NK-92 treated with Interleukin-12 subunit alpha and Interleukin-12 subunit beta, amount 100 ng/mL, for 24 hours (cell line): ENCODE measurements at regions not wholly inside any gene's neighbourhood (a gene's known extent, or its start where the extent isn't known, plus 50 kb on each side); places are given as distances from the start of the nearest gene placed in this dataset.

Experiments used
- DNase-seq: peaks from one replicate; lab custom pipeline; 2025; lab: John Stamatoyannopoulos, UW

DNA sequence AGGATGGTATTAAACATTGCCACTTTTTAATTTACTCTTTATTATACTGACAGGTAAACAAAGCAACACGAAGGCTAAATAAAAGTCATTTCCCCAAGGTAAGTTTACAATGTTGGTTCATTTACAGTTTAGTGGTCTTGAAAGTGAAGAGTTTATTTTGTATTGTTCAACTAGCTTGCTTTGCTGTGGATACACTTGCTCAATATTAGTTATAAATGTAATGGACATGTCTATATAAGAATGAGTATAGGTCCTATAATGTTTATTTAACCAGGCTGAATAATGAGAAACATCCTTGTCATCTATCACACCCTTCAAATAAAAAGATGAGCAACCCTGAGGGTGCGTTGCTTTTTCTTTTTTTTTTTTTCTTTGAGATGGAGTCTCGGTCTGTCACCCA, 1129.4 kb downstream of the TSN start:
- no peak for DNase-seq

DNA sequence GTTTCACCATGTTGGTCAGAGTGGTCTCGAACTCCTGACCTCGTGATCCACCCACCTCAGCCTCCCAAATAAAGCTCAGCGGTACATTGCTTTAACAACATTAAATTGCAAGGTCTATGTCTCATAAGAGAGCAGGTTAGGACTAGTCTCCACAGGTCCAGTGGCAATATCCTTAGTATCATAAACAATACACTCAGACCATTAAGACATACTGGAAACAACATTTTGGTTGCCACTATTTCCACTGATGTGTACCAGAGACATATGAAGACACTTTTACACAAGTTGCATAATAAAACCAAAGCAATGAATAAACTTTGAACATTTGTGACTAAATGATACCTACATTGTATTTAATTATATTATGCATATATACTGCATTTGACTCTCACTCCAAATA, 1130.0 kb downstream of the TSN start:
- no peak for DNase-seq

DNA sequence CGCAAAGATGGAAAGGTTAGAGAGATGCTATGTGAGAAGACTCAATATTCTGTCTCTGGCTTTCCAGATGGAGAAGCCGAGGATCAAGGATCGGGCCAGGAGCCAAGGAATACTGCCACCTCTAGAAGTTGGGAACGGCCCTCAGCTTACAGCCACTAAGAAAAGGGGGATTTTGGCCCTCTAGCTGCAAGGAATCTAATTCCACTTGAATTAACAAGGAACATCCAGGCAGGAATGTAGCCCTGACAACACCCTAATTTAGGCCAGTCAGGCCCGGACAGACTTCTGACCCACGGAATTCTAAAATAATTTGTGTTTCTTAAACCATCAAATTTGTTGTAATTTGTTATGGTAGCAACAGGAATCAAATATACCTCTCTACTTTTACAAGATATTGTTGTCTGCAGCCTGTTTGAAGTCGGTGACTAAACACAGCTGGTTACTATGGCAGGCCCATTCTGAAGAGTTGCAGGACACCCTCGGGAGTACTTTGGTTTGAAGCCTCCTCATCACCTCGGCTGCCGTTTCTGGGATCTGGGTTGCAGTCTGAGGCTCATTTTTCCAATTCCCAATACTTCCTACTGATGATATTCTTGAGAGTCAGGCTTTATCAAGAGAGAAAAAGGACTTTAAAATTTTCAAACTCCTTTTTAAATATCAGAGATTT, 1131.2 kb downstream of the TSN start:
- no peak for DNase-seq

DNA sequence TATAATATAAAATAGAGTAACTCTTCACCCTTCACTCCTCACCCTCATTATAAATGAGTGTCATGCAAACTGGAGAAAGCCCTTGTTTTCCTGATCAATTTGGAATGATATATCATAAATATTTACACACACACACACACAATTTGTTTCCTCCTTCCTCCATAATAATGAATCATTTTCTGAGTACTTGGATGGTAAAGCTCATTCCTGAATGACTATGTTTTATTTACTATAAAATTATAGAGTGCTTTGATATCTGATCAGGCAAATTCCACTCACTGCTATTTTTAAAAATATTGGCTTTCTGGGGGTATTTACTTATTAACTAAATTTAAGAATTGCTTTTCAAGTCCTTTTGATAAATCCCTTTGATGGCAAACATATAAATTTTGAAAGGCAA, 1125.5 kb upstream of the CNTNAP5 start:
- no peak for DNase-seq

DNA sequence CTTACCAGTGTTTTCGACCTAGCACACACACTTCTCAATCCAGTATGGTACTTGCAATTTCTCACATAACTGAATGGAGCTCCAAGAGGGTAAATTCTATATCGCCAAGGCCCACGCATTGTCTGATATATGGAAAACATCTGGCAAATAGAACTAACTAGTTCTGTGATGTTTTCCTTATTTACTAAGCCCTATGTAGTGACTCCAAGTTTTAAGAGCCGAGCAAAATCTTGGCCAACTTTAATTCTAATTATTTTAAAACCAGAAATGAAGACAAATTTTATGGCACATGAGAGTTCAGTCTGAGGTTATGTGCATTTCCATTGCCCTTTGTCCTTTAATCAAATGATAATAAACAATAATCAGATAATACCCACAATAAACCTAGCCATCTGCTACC, 1119.7 kb upstream of the CNTNAP5 start:
- DNase-seq = no peak

DNA sequence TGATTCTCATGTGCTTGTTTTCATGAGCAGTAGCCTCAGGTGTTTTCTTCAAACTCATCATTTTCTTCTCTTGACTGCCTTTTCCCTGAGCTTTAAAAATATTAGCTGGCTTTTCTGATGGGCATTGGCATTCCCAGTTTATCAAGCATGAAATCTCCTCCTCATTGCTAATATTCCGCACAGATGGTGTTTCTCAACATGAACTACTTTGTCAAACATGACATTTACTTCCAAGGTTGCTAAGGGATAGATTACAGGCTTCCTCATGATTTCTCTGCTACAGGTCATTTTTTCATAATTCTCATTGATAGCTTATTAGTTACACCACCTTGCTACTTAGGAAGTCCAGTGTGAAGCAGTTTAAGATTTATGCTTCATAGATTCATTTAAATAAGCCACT, 1116.9 kb upstream of the CNTNAP5 start:
- no peak for DNase-seq

DNA sequence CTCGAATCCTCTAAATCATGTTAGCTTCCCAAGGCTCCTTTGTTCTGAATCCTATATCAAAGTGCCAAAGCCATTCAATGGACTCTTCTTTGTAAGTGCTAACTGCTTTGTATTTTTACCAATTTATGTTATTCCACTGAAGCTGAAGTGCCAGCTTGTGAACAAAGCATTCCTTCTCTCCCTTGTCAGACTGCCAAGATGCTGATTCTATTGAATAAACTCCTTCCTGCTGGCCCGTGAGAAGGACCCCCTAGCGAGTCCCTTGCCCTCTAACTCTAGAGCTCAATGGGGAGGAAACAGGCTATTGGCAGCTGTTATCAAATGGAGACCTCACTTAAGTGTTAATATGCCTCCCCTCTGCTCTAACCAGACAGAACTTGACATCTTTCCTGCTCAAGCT, 1097.9 kb upstream of the CNTNAP5 start:
- DNase-seq = no peak

DNA sequence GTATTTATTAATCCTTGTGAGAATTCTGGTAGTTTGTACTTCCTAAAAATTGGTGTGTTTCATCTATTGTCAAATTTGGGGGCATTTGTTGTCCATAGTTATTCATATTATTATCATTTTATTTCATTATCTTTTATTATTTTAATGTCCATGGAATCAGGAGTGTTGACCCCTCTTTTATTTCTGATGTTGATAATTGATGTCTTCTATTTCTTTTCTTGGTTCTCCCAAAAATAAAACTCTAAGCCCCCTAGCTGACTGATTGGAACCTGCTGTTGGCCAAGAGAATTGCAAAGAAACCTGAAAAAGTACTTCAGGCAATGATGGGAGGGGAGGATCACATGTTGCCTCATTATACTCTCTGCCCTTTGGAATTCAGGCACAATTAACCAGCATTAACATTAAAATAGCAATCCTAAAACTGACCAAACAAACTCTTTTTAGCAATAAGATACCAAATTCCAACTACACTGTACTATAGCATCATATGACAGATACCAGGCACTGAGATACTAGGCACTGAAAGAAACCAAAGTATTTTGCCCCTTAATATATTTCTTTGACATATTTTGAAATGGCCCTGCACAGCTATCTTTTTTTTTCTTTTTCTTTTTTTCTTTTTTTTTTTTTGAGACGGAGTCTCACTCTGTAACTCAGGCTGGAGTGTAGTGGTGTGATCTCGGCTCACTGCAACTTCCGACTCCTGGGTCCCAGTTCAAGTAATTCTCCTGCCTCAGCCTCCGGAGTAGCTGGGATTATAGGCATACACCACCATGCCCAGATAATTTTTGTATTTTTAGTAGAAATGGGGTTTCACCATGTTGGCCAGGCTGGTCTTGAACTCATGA, 1097.2 kb upstream of the CNTNAP5 start:
- DNase-seq = no peak

DNA sequence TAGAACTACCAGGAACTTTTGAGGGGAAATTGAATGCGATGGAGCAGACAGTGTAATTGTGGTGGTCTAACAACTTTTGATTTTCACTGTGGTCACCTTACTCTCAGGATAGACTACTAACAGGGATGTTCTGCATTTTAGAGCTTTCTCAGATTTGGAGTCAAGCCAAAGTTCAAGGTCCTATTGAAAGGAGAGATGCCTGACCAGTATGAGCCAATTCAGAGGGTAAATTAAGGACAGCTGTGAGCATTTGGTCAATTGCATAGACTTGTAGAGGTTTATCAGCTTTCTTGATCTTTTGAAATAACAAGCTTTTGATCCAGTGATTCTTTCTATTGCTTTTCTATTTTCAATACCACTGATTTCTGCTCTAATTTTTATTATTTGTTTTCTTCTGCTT, 1095.7 kb upstream of the CNTNAP5 start:
- no peak for DNase-seq

DNA sequence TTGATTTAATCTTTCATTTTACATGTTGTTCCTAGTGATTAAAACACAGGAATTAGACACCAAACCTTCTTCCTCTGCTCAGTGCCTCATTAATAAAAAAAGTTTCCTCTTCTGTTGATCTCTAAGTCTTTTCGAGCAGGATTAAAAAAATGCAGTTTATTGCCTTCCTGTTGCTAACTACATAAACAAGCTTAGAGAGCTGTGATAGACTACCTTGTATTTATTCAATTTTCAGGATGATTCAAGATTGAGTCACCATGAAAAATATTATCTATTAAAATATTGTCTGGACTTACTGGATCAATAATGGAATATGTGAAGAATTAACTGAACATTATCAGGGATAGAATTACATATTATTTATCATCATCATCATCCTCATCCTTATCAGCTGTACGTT, 1089.6 kb upstream of the CNTNAP5 start:
- no peak for DNase-seq

DNA sequence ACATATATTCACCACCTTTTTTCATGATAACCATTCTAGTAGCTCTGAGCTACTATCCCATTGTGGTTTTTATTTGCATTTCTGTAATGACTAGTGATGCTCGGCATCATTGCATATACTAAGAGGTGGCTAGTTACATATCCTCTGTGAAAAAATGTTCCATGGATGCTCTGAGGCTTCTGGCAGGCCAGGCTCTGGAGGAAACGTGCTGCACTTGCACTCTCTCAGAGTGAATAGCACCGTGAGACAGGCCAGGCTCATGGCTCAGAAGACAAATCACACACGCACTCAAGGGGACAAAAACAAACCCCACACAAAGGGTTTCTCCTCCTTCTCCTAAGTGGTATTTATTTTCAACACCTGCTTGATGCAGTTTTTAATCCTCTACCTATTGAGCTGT, 1085.3 kb upstream of the CNTNAP5 start:
- no peak for DNase-seq

DNA sequence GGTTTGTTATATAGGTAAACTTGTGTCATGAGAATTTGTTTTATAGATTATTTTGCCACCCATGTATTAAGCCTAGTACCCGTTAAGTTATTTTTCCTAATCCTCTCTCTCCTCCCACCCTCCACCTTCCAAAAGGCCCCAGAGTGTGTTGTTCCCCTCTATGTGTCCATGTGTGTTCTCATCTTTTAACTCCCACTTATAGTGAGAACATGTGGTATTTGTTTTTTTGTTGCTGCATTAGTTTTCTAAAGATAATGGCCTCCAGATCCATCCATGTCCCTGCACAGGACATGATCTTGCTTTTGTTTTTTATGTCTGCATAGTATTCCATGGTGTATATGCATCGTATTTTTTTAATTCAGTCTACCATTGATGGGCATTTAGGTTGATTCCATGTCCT, 1075.6 kb upstream of the CNTNAP5 start:
- no peak for DNase-seq

DNA sequence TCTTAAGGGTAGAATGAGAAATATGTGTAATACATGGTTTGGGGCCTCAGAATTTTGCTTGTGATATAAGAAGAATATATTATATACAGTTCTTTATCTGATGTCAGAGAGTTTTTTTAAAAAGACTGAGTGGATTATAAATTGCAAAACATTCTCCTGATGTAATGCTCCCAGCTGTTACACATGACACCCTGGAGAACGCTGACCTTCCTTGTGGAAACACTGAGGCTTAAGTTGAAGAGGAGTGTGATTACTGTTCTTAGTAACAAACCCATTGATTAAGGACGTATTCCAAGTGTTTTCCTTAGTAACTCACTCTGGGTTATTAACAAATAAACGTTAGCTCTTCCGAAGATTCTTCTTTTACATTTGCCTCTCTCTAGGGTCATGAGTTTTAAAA, 1069.3 kb upstream of the CNTNAP5 start:
- no peak for DNase-seq

DNA sequence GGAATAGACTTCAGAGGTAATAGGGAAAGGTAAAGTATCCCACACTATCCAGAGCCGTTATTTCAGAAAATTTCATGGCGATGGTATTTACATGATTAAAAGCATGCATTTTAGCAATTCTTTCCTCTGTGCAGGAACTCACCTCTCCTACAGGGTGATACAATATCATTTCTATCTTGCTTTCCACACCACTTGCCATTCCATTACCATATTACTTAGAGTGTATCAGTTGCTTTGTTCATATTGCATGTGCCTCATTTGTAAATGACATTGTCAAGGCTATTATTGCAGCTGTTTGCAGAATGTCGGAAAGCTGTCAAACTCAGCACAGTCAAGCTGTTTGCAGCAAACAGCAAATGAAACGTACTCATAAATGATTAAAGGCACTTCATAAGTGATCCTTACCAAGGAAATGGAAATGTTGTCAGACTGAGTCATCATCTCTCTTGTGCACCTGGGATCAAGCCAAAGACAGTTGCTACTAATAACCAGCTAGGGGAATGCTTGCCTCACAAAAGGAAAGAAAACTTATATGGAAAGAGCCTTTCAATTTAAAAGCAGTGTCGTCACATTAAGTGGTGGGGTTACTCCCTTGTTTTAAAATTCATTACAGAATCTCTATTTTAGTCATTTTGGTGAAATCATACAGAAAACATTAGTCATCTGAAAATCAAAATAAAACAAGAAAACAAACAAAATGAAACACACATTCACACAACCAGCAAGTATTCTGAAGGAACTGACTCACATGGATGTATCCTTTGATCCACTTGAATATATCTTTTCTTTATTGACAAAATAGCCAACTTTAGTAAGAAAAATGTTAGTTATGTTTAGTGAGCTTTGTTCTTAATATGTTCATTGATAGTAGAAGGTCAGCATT, 1064.1 kb upstream of the CNTNAP5 start:
- DNase-seq = no peak

DNA sequence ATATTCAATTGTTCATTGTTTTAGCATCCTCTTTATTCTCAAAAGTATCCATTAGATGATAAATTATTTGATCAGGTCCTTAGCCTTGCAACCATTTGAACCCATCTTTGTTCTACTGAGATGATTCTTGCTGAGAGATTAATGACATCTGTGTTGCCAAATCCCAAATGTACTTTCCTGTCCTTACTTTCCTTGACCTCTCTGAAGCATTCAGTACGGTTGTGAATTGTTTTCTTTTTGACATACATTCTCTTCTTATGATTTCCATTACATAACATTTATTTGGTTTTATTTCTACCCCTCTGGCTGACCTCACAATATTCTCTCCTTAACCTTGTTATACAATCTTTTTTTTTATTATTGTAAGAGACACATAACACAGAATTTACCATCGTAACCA, 1058.6 kb upstream of the CNTNAP5 start:
- DNase-seq = no peak

DNA sequence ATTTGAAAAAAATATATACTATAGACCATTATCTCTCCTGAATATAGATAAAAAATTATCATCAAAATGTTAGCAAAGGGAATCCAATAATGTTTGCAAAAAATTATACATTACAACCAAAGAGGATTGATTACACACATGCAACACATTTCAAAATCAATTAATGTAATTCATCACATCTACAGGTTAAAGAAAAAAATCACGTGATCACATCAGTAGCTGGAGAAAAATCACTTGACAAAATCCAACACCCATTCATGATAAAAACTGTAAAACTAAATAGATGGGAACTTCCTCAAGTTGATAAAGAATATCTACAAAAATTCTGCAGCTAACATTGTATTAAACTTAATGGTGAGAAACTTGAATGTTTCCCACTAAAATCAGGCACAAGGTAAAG, 1047.5 kb upstream of the CNTNAP5 start:
- no peak for DNase-seq

DNA sequence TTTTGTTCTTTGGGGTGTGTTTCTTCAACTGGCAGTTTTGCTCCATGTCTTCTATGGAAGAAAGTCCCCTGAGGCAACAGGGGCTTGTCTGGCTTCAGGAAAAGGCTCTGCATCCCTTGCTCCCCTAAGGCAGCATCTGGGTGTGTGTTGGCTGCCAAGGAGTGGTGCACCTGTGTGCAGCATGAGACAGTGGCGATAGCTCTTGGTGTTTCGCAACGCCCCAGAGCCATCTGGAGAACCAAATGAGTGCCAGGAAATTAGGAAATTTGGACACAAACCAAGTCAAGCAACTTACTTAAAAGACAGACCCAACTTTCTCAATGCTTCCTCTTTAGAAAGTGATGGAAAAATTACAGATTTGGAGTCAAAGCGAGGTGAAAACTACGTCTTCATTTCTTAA, 1044.4 kb upstream of the CNTNAP5 start:
- DNase-seq = no peak

DNA sequence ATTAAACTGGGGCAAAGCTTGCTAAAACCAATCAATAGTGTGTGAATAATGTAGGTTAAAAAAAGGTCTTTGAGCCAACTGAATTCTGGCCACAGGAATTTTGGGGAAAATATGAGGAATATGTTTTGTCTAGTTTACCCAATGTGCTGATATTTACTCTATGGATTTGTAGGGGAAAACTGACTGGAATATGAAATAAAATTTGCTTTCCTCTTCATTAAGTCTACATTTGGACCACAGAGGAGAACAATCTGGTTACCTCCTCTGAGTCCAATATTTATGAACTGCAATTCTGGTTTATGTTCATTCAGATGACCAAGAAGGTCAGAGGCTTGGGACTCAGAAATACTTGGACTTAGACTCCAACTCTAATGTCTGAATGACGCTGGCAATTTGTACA, 1042.2 kb upstream of the CNTNAP5 start:
- DNase-seq = no peak

DNA sequence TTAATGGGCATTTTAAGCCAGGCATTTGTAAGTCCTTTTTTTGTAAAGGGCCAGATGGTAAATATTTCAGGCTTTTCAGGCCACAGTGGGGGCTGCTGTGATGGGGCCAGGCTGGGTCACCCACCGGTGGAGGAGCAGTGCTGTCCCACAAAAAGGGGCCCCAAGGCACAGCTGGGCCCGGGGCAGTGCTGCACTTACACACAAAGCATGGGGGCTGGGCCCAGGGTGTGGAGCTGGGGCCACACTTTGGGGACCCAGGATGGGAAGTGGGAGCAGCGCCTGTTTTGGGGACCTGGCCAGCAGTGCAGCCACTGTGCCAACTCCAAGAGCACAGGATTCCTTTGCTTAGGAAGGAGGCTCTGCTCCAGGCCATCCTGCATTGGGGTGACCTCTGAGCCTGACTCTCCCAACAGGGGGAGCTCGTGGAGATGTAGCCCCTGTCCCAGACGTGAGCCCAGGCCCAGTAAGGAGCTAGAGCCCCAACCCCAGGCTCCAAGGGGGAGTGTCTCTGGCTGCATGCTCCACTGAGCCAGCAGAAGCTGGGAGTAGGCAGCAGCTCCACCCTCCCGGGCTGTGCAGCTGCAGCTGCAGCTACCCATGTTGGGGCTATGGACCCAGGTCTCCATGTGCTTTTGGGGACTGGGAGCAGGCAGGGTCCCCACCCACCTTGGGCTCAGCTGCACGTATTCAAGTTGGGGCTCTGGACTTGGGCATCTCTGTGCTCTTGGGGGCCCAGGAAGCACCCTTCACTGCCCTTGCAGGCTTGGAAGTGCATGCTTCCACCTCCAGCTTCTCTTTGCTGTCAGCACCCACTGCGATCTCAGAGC, 1036.5 kb upstream of the CNTNAP5 start:
- DNase-seq = no peak

DNA sequence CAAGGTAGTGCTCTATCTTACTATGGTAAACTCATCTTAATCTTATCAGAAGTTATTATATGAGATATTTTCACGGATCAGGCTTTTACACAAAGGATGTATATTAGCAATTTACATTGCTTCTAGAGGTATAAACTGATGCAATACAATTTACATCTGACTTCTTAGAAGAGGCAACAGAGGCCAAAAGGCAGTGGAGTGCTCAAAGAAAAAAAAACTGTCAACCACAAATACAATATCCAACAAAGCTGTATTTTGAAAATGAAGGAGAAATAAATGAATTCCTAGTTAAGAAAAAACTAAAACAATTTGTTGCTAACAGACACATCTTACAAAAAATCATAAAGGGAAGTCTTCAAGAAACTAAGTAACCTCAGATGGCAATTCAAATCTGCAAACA, 1031.5 kb upstream of the CNTNAP5 start:
- no peak for DNase-seq

DNA sequence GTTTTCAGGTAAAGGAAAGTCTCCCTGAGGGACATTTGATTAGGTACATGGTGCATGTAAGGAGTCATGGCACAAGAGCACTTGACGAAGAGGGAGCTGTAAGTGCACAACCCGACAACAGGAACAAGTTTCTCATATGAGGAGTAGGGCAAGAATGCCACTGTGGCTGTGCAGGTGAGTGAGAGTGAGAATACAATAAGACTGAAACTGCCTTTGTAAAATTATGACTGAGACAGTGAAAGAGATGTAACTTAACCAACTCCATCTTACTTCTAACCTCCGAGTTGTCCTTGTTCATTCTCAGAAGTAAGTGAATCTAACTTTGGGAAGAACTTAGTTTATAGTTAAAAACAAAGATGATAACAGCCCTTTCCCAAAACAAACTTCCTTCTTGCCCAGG, 1025.8 kb upstream of the CNTNAP5 start:
- DNase-seq = no peak

DNA sequence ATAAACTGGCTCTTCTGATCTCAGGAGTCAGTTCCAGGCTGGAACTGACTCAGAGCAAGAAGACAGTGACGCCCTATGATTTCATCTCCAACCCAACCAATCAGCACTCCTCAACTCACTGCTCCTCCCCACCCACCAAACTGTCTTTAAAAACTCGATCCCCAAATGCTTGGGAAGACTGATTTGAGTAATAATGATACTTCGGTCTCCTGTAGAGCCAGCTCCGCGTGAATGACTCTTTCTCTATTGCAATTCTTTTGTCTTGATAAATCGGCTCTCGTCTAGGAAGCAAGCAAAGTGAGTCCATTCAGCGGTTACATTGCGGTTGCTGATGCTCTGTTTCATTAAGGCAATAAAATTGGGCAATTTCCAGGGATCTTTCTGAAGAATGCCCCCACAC, 1025.3 kb upstream of the CNTNAP5 start:
- no peak for DNase-seq
